ENCODE measurements at regions not wholly inside any gene's neighbourhood (a gene's known extent, or its start where the extent isn't known, plus 50 kb on each side); places are given as distances from the start of the nearest gene placed in this dataset.
"Not testable (repeated sequence)": the region's sequence is repeated elsewhere in the genome, so short reads cannot be mapped to it uniquely, and the experiment has no call there.

DNA sequence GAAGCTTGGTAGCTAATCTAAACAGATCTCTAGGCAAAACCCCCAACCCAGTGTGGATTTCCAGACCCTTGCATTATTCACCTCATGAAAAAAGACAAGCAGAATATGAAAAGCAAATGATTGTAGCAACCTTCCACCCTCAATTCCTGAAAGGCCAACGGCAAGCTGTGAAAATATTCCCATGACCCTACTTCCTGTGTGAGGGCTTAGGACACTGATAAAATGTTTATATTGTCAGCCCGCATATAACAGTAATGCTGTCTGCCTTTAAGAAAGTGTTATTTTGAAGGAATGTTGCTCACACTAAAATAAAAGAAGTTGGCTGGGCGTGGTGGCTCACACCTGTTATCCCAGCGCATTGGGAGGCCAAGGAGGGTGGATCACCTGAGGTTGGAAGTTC, 233.5 kb upstream of the NRIP1 start:
- ATAC-seq (no peak), DNase-seq (no peak)
- H3K4me1 ChIP-seq = no peaks in the 10 kb centered on the region
- TF ChIP-seq, protein P1, sequence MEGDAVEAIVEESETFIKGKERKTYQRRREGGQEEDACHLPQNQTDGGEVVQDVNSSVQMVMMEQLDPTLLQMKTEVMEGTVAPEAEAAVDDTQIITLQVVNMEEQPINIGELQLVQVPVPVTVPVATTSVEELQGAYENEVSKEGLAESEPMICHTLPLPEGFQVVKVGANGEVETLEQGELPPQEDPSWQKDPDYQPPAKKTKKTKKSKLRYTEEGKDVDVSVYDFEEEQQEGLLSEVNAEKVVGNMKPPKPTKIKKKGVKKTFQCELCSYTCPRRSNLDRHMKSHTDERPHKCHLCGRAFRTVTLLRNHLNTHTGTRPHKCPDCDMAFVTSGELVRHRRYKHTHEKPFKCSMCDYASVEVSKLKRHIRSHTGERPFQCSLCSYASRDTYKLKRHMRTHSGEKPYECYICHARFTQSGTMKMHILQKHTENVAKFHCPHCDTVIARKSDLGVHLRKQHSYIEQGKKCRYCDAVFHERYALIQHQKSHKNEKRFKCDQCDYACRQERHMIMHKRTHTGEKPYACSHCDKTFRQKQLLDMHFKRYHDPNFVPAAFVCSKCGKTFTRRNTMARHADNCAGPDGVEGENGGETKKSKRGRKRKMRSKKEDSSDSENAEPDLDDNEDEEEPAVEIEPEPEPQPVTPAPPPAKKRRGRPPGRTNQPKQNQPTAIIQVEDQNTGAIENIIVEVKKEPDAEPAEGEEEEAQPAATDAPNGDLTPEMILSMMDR (IDR thresholded peaks at IDR 0.05) = no peak
- H3K9me3 ChIP-seq = no peaks in the 10 kb centered on the region
- no peak overlapping the region for H3K27ac ChIP-seq
- intact Hi-C loops (cut with DNase I) = no loop called here
- no peaks in the 10 kb centered on the region for H3K27me3 ChIP-seq
- H3K4me3 ChIP-seq = no peak overlapping the region
- H3K36me3 ChIP-seq = no peaks in the 10 kb centered on the region
- WGBS, 2 donors = 71 to 76% methylated on average over 4 of the region's 4 CpGs

- H3K27me3 ChIP-seq; H3K27ac ChIP-seq; H3K4me3 ChIP-seq; ATAC-seq; H3K36me3 ChIP-seq; intact Hi-C loops (cut with DNase I); H3K4me1 ChIP-seq; H3K9me3 ChIP-seq; DNase-seq: not testable (repeated sequence)
- WGBS, 2 donors = 97% methylated on average over 8 of the region's 8 CpGs
Measured at GRCh38 chr21:15298755-15299154, 234.0 kb upstream of the NRIP1 start.

DNA sequence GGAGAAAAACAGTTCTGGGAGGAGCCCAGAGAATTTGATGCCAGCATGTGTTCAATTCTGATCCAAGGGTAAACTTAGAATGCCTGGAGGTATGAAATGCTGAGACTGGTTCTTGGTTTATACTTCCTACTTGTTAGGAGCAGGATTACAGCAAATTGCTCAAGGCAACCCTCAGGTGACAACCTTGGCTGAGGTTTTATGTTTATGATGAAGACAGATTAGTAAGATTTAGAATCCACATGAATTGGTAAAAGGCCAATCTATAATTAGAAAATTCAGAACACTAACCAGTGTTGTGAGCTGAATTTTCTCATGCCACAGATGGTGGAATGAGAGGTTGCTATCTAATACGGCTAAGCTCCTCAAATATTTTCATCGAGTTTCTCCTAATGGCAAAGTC, 235.3 kb upstream of the NRIP1 start:
- intact Hi-C loops (cut with DNase I) = no loop called here
- 56 to 68% methylated on average over 2 of the region's 2 CpGs for WGBS, 2 donors
- TF ChIP-seq, protein P1 (IDR thresholded peaks at IDR 0.05) = no peak
- no peaks in the 10 kb centered on the region for H3K36me3 ChIP-seq
- DNase-seq (no peak), ATAC-seq (no peak)
- no peak overlapping the region for H3K27ac ChIP-seq
- no peaks in the 10 kb centered on the region for H3K4me1 ChIP-seq
- no peaks in the 10 kb centered on the region for H3K27me3 ChIP-seq
- no peak overlapping the region for H3K4me3 ChIP-seq
- H3K9me3 ChIP-seq = no peaks in the 10 kb centered on the region

DNA sequence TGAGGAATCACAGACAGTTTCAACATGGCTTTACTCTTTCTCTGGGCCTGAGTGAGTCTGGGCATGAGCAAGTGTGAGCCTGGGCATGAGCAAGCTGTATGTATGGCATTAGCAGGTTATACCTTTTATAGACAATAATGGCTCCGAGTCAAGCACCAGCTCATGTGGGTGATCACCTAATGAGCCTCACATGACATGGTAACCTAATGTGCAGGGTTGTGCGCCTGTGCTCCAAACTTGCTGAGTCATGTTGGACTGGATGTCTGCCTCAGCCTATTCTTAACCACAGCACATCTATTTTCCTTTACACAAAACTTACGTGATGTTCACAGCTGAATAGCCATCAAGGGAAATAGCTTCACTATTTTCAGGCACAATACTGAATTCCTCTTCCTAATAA, 236.2 kb upstream of the NRIP1 start:
- ATAC-seq (peak in 2 of 8 donors; percentile 50 to 83), DNase-seq (no peak)
- no peaks in the 10 kb centered on the region for H3K36me3 ChIP-seq
- no peak overlapping the region for H3K4me3 ChIP-seq
- intact Hi-C loops (cut with DNase I) = no loop called here
- no peaks in the 10 kb centered on the region for H3K27me3 ChIP-seq
- H3K4me1 ChIP-seq = no peaks in the 10 kb centered on the region
- no peaks in the 10 kb centered on the region for H3K9me3 ChIP-seq
- TF ChIP-seq, protein P1 (IDR thresholded peaks at IDR 0.05) = no peak
- H3K27ac ChIP-seq = no peak overlapping the region
- 75 to 88% methylated on average over 3 of the region's 3 CpGs for WGBS, 2 donors

DNA sequence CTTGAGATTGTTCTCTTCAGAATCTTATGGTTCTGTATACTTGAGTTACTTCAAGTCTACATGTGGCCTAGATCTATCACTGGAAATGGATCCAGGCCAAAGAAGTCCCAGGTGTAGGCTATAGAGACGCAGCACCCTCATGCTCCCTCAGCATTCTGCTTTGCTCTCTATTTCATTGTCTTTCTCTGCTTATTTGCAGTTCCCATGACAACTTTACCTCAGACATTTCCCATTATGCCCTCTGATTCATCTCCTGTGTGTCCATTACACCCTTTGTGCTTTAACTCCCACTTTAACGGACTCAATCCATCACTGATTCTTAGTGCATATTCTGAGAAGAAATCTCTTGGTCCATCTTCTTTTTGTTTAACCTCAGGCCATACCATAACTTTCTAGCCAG, 236.9 kb upstream of the NRIP1 start:
- Histone ChIP-seq H3K27ac (no peak overlapping the region), H3K36me3 (no peaks in the 10 kb centered on the region), H3K9me3 (no peaks in the 10 kb centered on the region), H3K27me3 (no peaks in the 10 kb centered on the region), H3K4me1 (no peaks in the 10 kb centered on the region), H3K4me3 (no peak overlapping the region)
- 92% methylated on average over 2 of the region's 2 CpGs for WGBS, 2 donors
- intact Hi-C loops (cut with DNase I) = no loop called here
- ATAC-seq (no peak), DNase-seq (no peak)
- TF ChIP-seq, protein P1 (IDR thresholded peaks at IDR 0.05) = no peak
